ENCODE measurements at regions not wholly inside any gene's neighbourhood (a gene's known extent, or its start where the extent isn't known, plus 50 kb on each side); places are given as distances from the start of the nearest gene placed in this dataset.

GRCh38 chr10:124153023-124153826 lies 59.8 kb upstream of the CHST15 start (continued):
- TF ChIP-seq, protein P1, sequence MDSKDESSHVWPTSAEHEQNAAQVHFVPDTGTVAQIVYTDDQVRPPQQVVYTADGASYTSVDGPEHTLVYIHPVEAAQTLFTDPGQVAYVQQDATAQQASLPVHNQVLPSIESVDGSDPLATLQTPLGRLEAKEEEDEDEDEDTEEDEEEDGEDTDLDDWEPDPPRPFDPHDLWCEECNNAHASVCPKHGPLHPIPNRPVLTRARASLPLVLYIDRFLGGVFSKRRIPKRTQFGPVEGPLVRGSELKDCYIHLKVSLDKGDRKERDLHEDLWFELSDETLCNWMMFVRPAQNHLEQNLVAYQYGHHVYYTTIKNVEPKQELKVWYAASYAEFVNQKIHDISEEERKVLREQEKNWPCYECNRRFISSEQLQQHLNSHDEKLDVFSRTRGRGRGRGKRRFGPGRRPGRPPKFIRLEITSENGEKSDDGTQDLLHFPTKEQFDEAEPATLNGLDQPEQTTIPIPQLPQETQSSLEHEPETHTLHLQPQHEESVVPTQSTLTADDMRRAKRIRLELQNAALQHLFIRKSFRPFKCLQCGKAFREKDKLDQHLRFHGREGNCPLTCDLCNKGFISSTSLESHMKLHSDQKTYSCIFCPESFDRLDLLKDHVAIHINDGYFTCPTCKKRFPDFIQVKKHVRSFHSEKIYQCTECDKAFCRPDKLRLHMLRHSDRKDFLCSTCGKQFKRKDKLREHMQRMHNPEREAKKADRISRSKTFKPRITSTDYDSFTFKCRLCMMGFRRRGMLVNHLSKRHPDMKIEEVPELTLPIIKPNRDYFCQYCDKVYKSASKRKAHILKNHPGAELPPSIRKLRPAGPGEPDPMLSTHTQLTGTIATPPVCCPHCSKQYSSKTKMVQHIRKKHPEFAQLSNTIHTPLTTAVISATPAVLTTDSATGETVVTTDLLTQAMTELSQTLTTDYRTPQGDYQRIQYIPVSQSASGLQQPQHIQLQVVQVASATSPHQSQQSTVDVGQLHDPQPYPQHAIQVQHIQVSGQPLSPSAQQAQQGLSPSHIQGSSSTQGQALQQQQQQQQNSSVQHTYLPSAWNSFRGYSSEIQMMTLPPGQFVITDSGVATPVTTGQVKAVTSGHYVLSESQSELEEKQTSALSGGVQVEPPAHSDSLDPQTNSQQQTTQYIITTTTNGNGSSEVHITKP (tag by site-specific recombination; IDR thresholded peaks at IDR 0.05), result peak; percentile 24; the same call in 1 of the 2 replicates
- TF ChIP-seq PRDM1 (tag by site-specific recombination; IDR thresholded peaks at IDR 0.05) (no peak), ZNF645 (tag by site-specific recombination; IDR thresholded peaks at IDR 0.05) (peak; percentile 48; the same call in 1 of the 2 replicates), ZNF155 (tag by site-specific recombination; IDR thresholded peaks at IDR 0.05) (no peak), TRIM28 (IDR thresholded peaks at IDR 0.05; ENCODE audit: borderline replicate concordance, low read length) (0 out of 2 replicates have a peak, but pooled peaks have one; percentile 29), CTCF (tag by site-specific recombination; IDR thresholded peaks at IDR 0.05) (no peak), GLIS2 (tag by site-specific recombination; IDR thresholded peaks at IDR 0.05) (peak; percentile 89), ZNF785 (tag by site-specific recombination; IDR thresholded peaks at IDR 0.05) (peak; percentile 71; the same call in 1 of the 2 replicates), ZNF274 (IDR thresholded peaks at IDR 0.05; ENCODE audit: low read length) (no peak), ZNF274 (tag by site-specific recombination; IDR thresholded peaks at IDR 0.05; ENCODE audit: borderline replicate concordance) (no peak), ZSCAN5A (tag by site-specific recombination; IDR thresholded peaks at IDR 0.05) (0 out of 2 replicates have a peak, but pooled peaks have one; percentile 53), ZNF48 (tag by site-specific recombination; IDR thresholded peaks at IDR 0.05) (no peak), ZNF223 (tag by site-specific recombination; IDR thresholded peaks at IDR 0.05) (peak; percentile 38; the same call in 1 of the 2 replicates), ZNF341 (tag by site-specific recombination; IDR thresholded peaks at IDR 0.05; ENCODE audit: low read depth) (0 out of 2 replicates have a peak, but pooled peaks have one; percentile 42), ZSCAN4 (tag by site-specific recombination; IDR thresholded peaks at IDR 0.05) (peak; percentile 81), ZIC2 (tag by site-specific recombination; IDR thresholded peaks at IDR 0.05) (peak; percentile 99), EGR2 (tag by site-specific recombination; IDR thresholded peaks at IDR 0.05; ENCODE audit: low read depth) (peak; percentile 67; the same call in 1 of the 2 replicates), GLIS1 (tag by site-specific recombination; IDR thresholded peaks at IDR 0.05) (peak; percentile 96), ZNF692 (tag by site-specific recombination; IDR thresholded peaks at IDR 0.05) (no peak), SP7 (tag by site-specific recombination; IDR thresholded peaks at IDR 0.05) (0 out of 2 replicates have a peak, but pooled peaks have one; percentile 25), ZNF621 (tag by site-specific recombination; IDR thresholded peaks at IDR 0.05) (no peak)
- TF ChIP-seq, protein P2, sequence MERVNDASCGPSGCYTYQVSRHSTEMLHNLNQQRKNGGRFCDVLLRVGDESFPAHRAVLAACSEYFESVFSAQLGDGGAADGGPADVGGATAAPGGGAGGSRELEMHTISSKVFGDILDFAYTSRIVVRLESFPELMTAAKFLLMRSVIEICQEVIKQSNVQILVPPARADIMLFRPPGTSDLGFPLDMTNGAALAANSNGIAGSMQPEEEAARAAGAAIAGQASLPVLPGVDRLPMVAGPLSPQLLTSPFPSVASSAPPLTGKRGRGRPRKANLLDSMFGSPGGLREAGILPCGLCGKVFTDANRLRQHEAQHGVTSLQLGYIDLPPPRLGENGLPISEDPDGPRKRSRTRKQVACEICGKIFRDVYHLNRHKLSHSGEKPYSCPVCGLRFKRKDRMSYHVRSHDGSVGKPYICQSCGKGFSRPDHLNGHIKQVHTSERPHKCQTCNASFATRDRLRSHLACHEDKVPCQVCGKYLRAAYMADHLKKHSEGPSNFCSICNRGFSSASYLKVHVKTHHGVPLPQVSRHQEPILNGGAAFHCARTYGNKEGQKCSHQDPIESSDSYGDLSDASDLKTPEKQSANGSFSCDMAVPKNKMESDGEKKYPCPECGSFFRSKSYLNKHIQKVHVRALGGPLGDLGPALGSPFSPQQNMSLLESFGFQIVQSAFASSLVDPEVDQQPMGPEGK (tag by site-specific recombination; IDR thresholded peaks at IDR 0.05), result peak; percentile 53; the same call in 1 of the 2 replicates
- TF ChIP-seq, protein P3, sequence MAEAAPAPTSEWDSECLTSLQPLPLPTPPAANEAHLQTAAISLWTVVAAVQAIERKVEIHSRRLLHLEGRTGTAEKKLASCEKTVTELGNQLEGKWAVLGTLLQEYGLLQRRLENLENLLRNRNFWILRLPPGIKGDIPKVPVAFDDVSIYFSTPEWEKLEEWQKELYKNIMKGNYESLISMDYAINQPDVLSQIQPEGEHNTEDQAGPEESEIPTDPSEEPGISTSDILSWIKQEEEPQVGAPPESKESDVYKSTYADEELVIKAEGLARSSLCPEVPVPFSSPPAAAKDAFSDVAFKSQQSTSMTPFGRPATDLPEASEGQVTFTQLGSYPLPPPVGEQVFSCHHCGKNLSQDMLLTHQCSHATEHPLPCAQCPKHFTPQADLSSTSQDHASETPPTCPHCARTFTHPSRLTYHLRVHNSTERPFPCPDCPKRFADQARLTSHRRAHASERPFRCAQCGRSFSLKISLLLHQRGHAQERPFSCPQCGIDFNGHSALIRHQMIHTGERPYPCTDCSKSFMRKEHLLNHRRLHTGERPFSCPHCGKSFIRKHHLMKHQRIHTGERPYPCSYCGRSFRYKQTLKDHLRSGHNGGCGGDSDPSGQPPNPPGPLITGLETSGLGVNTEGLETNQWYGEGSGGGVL (tag by site-specific recombination; IDR thresholded peaks at IDR 0.05), result peak; percentile 88

All from HEK293 (cell line).